Stomach (tissue), 4 donors: ENCODE measurements at regions not wholly inside any gene's neighbourhood (a gene's known extent, or its start where the extent isn't known, plus 50 kb on each side); places are given as distances from the start of the nearest gene placed in this dataset.

Experiments
- POLR2A ChIP-seq, 4 donors: fragments of 450-650 bp; IDR thresholded peaks; one replicate each; pipeline ENCODE4 v1.6.1; 2016; ENCODE audit warnings: antibody characterized with exemption in 4 of 4, control low read depth in 2 of 4, mild to moderate bottlenecking in 1 of 4, moderate library complexity in 1 of 4
- POLR2AphosphoS5 ChIP-seq, 3 donors: sonication (generic); formaldehyde crosslinking; IDR thresholded peaks; one replicate each; pipeline ENCODE4 v1.6.1; 2016; ENCODE audit warnings: antibody characterized with exemption in 3 of 3
- TF ChIP-seq, protein P1 (sequence below), 7 experiments: fragments of 450-650 bp in 4 of 7; fragments of 200-600 bp in 3 of 7; sonication (generic) in 3 of 7; IDR thresholded peaks; one replicate each; pipeline ENCODE4 v1.5.1; 2016 to 2019; ENCODE audit warnings: antibody characterized with exemption in 7 of 7, control low read depth in 2 of 7, mild to moderate bottlenecking in 1 of 7

DNA sequence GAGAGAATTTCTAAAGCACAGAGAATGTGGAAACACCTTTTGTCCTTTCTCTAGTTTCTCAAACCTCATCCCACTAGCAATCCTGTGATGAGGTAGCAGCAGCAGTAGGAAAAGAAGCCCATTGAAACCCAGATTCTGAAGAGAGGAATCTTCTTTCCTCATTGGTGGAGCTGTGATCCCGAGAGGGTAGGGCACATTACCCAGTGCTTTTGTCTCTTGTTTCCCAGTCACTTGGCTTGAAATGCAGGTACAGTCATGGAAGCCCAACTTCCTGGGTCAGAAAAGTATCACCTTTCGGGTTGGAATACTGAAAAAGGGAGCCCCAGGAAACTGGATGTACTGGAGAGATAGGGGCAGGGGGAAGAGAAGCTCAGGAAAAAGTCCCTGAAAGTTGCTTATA lies 417.4 kb downstream of the TBC1D32 start:
- TF ChIP-seq, protein P1, sequence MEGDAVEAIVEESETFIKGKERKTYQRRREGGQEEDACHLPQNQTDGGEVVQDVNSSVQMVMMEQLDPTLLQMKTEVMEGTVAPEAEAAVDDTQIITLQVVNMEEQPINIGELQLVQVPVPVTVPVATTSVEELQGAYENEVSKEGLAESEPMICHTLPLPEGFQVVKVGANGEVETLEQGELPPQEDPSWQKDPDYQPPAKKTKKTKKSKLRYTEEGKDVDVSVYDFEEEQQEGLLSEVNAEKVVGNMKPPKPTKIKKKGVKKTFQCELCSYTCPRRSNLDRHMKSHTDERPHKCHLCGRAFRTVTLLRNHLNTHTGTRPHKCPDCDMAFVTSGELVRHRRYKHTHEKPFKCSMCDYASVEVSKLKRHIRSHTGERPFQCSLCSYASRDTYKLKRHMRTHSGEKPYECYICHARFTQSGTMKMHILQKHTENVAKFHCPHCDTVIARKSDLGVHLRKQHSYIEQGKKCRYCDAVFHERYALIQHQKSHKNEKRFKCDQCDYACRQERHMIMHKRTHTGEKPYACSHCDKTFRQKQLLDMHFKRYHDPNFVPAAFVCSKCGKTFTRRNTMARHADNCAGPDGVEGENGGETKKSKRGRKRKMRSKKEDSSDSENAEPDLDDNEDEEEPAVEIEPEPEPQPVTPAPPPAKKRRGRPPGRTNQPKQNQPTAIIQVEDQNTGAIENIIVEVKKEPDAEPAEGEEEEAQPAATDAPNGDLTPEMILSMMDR (IDR thresholded peaks at IDR 0.05) = no peak
- TF ChIP-seq POLR2A (IDR thresholded peaks at IDR 0.05) (no peak), POLR2AphosphoS5 (IDR thresholded peaks at IDR 0.05) (no peak)
